Cardiac muscle cell (in vitro differentiated cells and primary cell): ENCODE measurements at regions not wholly inside any gene's neighbourhood (a gene's known extent, or its start where the extent isn't known, plus 50 kb on each side); places are given as distances from the start of the nearest gene placed in this dataset.

Source experiments
- DNase-seq, 2 donors: peaks; one replicate each; pipeline versions ENCODE4 v3.0.0 to v3.0.0-alpha.2; 2010 to 2017; ENCODE audit warnings: low read depth in 1 of 2, low spot score in 1 of 2
- H3K27ac ChIP-seq: fragments of 200-600 bp; sonication (generic); 2 replicates; pipeline ENCODE4 v1.5.1; 2016
- H3K27me3 ChIP-seq: fragments of 200-600 bp; sonication (generic); 2 replicates; pipeline ENCODE4 v1.6.0; 2016; ENCODE audit warnings: control low read depth
- H3K36me3 ChIP-seq: fragments of 200-600 bp; sonication (generic); 2 replicates; pipeline ENCODE4 v1.5.1; 2016; ENCODE audit warnings: control low read depth
- H3K4me1 ChIP-seq: fragments of 200-600 bp; sonication (generic); 2 replicates; pipeline ENCODE4 v1.8.1; 2017; ENCODE audit warnings: low read depth, mild to moderate bottlenecking, mixed run types
- H3K4me3 ChIP-seq: fragments of 200-600 bp; sonication (generic); 2 replicates; pipeline ENCODE4 v1.5.1; 2016; ENCODE audit warnings: mild to moderate bottlenecking
- H3K9me3 ChIP-seq: fragments of 200-600 bp; sonication (generic); 2 replicates; pipeline ENCODE4 v1.5.1; 2017; ENCODE audit warnings: low read depth, mild to moderate bottlenecking, control low read depth
- TF ChIP-seq, protein P1 (sequence below): IDR thresholded peaks from 2 replicates; pipeline ENCODE4 v1.5.1; 2012; ENCODE audit warnings: low read depth, mild to moderate bottlenecking, low read length

DNA sequence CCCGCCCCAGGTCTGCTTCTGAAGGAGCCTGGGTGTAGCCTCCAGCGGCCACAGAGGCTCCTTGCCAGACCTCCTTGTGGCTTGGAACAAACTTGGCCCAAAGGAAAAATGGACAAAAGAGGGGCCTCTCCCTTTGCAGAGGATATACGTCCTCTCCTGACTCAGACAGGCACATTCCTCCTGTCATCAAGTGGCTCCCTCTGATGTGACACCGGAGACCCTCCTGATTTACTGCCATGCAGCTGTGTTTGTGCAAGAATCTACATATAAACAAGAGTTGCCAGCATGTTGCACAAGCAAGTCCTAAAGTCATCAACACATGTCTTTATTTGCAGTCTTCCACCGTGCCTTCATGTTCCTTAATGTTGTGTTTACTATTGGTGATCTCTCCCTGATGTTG, 54.1 kb upstream of the F3 start:
- peak; percentile 11 to 66 for DNase-seq
- H3K36me3 ChIP-seq: no peaks in the 10 kb centered on the region
- TF ChIP-seq, protein P1, sequence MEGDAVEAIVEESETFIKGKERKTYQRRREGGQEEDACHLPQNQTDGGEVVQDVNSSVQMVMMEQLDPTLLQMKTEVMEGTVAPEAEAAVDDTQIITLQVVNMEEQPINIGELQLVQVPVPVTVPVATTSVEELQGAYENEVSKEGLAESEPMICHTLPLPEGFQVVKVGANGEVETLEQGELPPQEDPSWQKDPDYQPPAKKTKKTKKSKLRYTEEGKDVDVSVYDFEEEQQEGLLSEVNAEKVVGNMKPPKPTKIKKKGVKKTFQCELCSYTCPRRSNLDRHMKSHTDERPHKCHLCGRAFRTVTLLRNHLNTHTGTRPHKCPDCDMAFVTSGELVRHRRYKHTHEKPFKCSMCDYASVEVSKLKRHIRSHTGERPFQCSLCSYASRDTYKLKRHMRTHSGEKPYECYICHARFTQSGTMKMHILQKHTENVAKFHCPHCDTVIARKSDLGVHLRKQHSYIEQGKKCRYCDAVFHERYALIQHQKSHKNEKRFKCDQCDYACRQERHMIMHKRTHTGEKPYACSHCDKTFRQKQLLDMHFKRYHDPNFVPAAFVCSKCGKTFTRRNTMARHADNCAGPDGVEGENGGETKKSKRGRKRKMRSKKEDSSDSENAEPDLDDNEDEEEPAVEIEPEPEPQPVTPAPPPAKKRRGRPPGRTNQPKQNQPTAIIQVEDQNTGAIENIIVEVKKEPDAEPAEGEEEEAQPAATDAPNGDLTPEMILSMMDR: no peak
- H3K4me1 ChIP-seq: no peaks in the 10 kb centered on the region
- no peak overlapping the region for H3K27ac ChIP-seq
- H3K9me3 ChIP-seq: no peaks in the 10 kb centered on the region
- H3K4me3 ChIP-seq: no peak overlapping the region
- no peaks in the 10 kb centered on the region for H3K27me3 ChIP-seq

DNA sequence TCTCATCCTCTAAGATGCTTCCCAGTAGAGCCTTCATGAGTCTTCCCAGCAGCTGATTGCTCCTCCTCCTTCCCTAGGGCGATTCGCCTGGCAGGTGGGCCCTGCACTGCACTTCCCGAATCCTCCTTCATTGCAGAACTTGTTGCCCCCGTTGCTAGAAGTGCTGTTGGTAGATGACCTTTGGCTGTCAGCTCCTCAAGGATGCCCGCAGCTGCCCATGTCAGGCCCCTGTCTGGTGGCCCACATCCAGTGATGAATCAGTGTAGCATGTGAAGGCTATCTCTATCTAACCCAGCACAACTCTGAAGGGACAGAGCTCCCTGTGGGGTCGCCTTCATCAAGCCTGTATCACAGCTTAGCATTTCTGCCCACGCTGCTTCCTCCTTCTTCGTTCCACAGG, 52.1 kb upstream of the F3 start:
- no peaks in the 10 kb centered on the region for H3K27me3 ChIP-seq
- TF ChIP-seq, protein P1: no peak
- no peak for DNase-seq
- H3K9me3 ChIP-seq: no peaks in the 10 kb centered on the region
- H3K4me1 ChIP-seq: peaks cover 9% of the 10 kb centered on the region
- no peaks in the 10 kb centered on the region for H3K36me3 ChIP-seq
- H3K27ac ChIP-seq: no peak overlapping the region
- no peak overlapping the region for H3K4me3 ChIP-seq

DNA sequence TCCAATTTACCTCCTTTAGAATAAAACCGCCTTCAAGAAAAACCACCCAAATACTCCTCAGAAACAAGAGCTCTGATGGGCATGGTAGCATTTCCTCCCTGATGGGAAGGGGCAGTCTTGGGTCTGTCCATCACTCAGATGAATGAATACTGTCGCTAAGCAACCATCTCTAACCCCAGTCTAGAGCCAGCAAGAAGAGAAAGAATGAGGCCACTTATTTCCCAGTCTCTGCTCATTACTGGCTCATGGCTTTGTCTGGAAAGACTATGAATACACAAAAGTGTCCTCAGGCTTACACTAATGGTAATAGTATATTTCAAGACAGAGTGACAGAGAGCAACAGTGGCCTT, 51.0 kb upstream of the F3 start:
- H3K4me3 ChIP-seq: no peak overlapping the region
- no peaks in the 10 kb centered on the region for H3K27me3 ChIP-seq
- peaks cover 9% of the 10 kb centered on the region for H3K4me1 ChIP-seq
- H3K27ac ChIP-seq: no peak overlapping the region
- no peaks in the 10 kb centered on the region for H3K9me3 ChIP-seq
- no peak for DNase-seq
- no peaks in the 10 kb centered on the region for H3K36me3 ChIP-seq
- TF ChIP-seq, protein P1: no peak

DNA sequence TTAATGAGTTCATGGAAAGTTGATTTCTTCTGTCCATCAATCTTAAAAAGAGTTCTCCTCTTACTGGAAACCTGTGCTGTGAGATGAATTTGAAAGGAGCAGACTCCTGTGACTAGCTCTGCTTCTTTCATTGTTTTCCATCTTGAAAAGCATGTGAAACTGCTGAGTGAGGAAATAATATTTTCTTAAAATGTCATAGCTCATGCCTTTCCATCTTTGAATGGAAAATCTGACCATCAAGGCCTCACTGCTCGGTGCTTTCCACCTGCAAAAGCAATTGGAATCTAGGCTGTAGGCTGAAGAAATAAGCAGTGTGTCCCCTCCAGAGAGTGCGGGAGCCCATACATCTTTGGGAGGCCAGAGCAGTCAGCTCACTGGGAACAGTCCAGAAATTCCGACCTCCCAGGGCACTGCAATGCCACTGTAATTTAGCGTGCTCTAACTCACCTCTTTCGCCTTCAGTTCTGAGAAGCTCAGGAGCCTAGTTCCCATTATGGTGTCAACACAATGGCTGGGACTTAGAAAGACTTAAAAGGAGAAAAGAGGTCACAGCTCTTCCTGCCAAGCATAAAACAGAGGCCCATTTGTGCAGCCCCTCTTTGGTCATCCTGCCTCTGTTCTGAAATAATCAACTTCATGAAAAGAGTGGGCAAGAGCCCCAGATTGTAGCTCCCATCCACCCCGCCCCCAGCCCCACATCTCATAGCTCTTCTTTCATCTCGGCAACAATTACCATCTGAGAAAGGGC, 50.4 kb upstream of the F3 start:
- DNase-seq: no peak

More for the DNA sequence above, 50.4 kb upstream of the F3 start:
- no peak overlapping the region for H3K27ac ChIP-seq
- H3K27me3 ChIP-seq: no peaks in the 10 kb centered on the region
- no peaks in the 10 kb centered on the region for H3K36me3 ChIP-seq
- H3K4me1 ChIP-seq: peaks cover 9% of the 10 kb centered on the region
- no peak overlapping the region for H3K4me3 ChIP-seq
- no peaks in the 10 kb centered on the region for H3K9me3 ChIP-seq
- TF ChIP-seq, protein P1: no peak
